Left hindlimb (tissue), 1 donor: ENCODE measurements at regions not wholly inside any gene's neighbourhood (a gene's known extent, or its start where the extent isn't known, plus 50 kb on each side); places are given as distances from the start of the nearest gene placed in this dataset.

Experiments used
- DNase-seq: peaks from one replicate; pipeline ENCODE4 v3.0.0-alpha.2; 2018

DNA sequence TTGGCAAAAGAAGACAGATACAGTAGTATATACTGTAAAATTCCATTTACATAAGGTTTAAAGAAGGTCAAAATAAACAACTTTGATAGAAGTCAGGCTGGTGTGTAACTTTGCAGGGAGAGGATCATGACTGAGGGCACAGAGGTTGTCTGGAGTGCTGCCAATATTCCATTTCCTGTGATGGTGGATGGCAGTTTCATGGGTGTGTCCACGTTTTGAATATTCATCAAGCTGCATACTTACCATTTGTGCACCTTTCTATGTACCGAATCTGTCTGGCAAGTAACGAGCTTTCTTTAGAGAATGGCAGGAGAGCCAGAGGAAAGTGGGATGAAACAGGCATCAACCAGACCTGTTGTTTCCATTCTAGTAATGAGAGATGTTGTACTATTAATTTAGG lies 420.5 kb upstream of the HTR2A start:
- no peak for DNase-seq

DNA sequence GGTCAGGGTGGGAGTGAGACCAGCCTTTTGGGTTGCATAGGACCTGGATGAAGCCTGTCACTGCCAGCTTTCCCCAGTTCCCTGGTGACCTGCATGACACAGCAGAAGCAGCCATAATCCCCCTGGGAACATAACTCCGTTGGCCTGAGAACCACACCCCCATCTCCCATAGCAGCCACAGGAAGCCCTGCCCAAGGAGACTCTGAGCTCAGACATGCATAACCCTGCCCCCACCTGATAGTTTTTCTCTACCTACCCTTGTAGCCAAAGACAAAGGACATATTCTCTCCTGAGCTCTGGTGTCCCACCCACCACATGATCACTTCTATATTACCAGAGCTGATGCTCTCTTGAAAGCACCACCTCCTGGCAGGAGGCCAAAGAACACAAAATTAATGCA lies 413.5 kb upstream of the HTR2A start:
- DNase-seq, result no peak

DNA sequence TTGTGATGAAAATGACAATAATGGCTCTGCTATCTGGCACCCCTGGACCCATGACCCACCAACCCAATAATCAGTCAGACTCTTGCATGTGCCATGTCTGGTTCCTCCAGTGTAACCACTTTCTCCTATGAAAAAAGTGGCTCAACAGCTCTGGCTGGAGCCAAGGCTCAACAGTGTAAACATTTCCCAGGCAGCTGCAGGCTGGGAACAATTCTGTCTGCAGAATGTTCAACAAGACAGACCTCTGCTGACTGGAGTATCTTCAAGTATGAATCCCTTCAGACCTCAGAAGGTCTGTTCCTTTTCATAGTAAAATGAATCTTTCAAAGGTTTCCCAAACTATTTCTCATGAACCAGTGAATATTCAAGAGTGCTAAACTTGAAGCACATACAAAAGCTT lies 410.1 kb upstream of the HTR2A start:
- DNase-seq, result no peak

DNA sequence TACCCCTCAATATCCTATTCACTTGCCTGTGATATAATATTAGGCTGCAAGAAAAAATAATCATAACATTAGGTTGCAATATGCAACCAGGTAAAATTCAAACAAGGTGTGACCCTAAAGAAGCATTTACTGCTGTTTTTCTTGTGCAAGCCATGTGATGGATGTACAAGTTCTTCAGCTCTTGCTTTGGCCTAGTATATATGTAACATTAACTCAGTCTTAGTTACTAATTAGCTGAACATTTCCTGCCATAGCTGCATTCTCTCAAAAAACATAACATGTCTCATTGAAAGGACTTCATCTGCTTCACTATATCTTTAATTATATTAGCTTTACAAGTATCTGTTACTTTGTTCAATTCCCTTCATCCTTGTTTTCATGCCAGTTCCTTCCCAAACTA lies 406.8 kb upstream of the HTR2A start:
- no peak for DNase-seq

DNA sequence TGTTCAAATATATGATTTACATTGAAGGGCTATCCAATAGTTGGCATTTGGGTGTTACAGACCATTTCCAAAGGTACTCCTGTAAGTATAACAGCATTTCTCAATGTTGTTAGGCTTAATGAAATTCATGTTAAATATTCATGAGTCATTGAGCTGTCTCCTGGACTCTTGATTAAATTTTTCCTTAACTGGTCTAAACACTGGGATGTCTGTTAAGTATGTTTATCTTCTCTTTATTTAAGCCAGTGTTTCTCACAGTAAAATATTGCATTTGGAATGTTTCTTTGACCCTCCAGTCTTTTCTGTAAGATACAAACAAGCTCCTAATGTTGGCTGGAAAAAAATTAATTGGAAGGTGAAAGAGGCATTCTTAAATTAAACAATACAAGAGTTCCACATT lies 402.5 kb upstream of the HTR2A start:
- DNase-seq, result no peak

DNA sequence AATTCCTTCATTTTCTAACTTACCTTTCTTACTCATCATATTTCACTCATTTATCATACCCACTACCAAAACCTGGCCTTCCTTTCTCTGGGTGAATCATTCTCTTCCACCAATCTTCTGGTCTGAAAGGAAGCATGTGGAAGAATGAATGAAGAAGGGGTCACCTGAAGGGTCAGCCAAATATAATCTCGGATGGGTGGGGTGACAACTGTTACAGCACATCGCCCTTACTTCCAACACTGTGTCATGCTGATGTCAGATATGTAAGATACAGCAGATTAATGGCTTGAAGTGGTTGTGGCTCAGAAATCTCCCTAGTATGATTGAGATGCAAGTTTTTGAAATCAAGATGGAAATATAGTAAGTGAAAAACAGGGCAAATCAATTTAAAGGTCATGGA lies 401.7 kb upstream of the HTR2A start:
- no peak for DNase-seq

DNA sequence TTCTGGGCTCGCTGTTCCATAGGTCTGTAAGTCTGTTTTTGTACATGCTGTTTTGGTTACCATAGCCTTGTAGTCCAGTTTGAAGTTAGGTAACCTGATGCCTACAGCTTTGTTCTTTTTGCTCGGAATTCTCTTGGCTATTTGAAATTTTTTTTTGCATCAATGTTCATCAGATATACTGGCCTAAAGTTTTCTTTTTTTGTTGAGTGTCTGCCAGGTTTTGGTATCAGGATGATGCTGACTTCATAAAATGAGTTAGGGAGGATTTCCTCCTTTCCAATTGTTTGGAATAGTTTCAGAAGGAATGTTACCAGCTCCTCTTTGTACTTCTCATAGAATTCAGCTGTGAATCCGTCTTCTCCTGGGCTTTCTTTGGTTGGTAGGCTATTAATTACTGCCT lies 397.8 kb upstream of the HTR2A start:
- DNase-seq, result no peak

DNA sequence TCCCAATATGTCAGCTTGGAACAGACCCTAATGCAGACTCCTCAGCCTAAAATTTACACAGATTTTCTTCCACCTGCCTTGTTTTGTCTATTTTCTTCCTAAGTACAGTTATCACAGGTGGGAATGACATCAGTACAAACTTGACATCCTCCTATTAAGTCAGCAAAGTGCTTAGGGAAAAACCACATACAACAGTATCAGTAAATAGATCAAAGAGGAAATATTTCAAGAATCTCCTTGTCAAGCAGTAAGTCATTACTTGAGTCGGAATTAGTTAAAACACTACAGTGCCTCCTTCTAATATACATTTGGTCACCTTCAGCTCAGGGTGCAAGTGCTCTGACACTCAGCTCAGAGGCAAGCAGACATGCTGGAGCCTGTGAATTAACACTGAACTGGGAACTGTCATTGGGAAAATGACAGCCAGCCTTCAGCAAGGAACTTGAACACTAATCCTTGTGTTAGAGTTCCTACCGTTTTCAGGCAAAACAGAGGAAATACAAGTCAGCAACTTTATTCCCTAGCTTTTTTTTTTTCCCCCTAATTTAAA lies 394.3 kb upstream of the HTR2A start:
- DNase-seq, result no peak

DNA sequence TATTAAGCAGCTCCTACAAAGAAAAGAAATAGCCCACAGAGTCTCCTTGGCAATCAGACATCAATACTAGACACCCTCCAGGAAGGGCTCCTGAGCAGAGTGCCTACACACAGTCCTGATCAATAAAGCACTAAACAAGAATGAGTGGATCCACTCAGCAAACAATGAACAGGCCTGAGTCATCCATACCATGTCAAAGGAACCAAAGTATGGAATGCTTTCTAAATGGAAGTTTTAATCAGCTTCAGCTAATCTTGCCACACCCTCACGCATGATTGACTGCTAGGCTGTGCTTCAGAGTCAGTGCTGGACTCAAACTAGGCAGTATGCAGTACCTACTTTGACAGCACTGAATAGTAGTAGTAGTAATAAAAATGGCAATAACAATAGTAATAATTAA lies 392.7 kb upstream of the HTR2A start:
- DNase-seq, result no peak

DNA sequence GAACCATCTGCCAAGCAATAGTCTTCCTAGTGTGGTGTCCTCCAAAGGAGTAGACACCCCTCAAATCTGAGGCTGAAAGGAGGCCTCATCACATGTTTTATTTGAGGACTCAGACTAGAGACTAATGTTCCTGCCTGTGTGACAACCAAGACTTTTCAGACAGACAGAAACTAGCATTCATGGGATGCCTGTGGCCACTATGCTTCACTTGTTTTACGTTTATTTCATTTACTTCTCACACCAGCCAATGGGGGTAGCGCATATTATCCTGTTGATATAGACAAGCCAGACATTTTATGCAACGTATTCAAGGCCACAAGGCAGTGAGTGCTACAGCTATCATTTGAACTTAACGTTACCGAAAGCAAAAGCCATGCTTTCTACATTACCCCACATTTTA lies 391.7 kb upstream of the HTR2A start:
- no peak for DNase-seq

DNA sequence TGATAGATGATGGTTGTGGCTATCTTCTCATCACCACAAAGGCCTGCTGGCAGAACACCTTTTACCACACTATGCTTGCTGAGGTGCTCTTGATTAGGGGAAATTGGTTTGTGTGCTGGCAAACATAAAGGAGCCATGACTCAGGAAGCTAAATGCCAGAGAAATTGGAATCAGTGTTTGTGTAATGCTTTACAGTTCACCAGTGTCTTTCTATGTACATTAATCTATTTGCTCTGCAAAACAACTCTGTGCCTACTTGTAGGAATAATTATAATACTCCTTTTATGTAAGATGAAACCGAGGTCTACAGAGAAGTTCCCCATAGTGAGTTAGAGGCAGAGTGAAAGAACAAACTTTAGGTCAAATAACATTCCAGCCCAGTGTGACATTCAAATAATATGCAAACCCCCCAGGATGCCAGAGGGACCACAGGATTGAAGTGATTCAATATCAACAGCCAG lies 390.5 kb upstream of the HTR2A start:
- no peak for DNase-seq

DNA sequence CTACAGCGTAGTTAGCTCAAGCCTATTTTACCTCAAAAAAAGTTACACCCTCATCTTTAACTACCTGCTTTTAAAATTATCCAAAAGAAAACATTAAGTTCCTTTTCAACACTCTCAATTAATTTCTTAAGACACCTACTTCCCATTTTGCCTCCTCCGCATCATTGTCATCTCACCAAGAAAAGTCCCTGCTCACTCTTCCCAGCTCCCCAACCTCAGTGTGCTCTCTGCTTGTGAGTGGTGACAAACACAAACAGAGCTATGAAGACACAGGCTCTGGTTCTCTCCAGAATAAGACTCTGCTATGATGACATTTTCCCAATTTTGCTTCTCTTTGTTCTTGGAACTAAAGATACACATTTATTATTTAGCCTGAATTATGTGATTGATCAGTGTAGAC lies 385.1 kb upstream of the HTR2A start:
- DNase-seq, result no peak

DNA sequence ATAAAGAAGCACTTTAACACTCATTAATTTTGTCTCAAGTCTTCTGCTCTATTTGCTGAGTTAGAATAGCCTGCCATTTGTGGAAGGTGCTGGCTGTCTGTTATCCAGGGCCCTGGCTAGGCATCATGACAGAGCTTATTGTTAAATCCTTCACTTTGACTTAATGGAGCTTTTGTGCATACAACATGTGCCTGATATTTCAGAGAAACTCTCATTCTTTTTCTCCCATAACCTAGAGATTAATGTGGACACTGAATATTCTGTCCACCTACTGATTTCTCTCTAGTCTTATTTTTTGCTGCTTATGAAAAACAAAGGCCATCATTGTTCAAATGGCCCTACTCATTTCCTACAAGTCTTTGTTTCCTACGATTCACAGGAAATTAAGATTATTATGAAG lies 383.1 kb upstream of the HTR2A start:
- no peak for DNase-seq

DNA sequence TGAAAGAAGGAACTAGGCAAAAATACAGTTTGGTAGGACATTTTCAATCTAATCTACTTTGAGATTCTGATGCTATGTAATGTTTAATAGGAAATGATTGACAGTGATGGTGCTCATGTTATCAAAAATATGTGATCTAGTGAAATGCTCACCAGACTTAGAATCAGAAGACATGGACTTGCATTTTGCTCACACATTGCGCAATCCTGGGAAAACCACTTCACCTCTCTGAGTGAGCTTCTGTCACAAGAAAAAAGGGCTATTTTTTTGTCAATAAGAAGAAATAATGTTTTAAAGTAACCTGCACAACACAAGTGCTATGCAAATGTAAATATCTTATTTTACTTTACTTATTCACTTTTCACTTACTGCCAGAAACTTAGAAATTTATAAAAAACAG lies 380.9 kb upstream of the HTR2A start:
- DNase-seq, result no peak

DNA sequence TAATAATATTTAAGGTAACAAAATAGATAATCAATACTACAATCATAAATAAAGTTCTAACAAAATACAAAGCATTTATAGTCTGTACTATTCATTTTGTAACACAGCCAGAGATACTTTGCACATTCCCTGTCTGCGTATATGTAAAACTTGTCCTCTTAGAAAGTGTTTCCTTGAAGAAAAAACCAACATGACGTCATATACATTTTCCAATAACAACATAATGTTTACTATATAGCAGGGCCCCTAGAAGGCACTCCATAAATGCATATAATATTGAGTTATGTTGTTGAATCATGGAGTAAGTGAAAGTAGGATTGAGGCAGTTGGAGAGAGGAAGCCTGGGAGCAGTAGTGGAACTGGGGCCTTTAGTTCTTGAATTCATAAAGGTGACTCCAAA lies 371.4 kb upstream of the HTR2A start:
- DNase-seq, result no peak

DNA sequence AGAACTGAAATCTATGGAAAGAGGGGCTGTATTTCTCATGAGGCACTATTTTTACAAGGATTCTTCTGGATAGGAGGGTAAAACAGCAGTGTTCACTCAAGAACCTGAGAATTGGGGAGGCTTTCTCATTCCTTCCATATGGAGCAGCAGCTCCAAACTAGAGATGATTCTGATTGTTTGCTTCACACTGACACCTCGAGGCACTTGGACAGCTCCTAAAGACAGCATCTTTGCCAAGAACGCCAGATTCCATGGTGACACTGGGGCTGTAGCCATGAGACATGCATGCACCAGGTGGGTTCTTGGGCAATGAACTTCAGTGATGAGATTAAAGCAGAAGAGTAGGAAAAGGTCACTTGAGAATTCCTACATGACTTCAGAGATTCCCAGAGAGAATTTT lies 361.5 kb upstream of the HTR2A start:
- DNase-seq, result no peak

DNA sequence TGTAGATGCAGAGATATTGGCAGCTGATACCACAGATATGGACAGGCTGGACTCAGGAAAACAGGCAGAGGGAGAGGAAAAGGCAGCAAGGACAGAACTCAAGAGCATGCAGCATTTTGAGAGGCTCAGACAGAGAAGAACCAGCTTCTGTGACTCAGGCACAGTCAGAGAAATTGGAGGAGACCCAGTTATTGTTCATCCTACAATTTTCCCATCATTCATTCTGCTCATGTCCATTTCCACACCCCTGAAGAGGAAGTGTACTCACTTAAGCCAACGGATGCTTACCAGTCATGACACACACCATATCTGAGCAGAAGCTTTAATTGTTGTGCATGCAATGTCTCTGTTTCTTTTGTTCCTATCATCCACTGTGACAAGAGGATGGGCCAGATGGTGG lies 359.8 kb upstream of the HTR2A start:
- no peak for DNase-seq

DNA sequence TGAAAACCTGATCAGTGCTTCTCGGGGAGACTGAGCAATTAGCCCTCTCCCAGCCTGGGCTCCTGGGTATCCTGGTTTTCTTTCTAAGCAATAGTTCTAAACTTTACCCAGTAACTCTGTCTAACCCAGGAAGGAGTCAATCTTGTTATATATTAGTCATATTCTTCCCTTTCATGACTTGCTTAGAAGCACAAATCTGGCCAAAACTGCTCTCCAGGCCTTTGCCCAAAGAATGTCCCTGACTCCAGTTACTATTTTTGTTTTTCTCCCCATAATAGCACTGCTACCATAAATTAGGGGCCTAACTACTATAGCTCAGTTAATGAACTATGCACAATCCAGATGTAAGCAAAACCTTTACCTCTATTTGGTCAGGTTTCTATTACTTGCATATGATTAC lies 355.8 kb upstream of the HTR2A start:
- no peak for DNase-seq

DNA sequence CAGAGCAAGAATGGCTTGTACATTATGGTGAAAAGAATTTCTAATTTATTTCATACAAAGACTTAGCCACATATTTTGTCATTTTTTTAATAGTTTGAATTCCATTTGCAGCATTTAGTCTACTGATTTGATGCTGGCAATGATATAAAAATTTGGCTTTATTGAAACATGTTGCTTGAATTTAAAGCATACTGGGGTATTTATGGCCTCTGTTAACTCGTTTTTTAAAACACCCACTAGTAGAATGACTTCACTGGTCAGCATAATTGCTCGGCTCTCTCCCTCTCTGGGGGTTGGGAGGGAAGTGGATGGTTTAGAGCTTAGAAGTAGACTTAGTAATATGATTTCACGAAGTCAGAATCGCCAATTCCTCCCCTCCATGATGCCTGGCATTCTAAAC lies 354.9 kb upstream of the HTR2A start:
- DNase-seq, result no peak

DNA sequence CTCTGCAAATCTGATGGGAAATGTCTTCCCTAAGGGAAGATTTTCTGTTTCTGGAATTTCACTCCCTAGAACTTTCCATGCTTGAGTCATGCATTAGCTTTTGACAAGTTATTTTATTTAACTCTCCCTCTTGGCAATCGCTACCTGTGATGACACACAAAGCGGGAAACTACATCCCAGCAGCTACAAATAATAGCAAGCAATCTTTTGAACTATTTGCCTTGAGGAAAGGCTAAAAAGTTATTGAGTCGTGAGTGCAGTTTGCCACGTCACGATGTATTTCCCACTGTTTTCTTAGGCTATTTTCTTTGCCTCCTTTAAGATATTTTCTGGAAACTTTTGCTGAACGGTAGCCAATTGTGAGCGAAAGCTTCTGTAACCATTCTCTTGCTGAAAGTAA lies 353.3 kb upstream of the HTR2A start:
- no peak for DNase-seq

DNA sequence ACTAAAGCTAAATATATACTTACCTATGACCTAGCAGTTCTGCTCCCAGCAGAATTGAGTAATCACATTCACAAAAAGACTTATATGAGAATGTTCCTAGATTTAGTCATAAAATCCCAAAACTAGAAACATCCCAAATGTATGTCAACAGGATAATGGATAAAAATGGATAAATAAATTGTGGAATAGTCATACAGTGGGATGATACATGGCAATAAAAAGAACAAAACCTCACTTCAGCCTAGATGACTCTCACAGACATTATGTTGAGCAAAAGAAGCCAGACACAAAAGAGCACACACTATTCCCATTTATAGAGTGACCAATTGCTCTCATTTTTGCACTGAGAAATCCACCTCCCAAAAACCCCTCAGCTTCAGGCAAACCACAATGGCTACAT lies 352.4 kb upstream of the HTR2A start:
- no peak for DNase-seq

DNA sequence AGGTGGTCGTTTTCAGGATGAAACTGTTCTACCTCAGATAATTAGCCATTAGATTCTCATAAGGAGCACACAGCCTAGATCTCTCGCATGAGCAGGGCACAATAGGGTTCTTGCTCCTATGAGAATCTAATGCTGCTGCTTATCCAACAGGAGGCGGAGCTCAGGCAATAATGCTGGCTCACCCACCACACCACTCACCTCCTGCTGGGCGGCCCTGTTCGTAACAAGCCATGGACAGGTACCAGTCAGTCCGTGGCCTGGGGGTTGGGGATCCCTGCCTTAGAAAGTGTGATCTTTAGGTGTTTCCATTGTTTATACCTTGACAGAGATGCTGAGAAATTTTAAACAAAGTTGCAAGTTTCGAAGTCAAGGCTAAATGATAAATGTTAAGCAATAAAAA lies 344.6 kb upstream of the HTR2A start:
- no peak for DNase-seq

DNA sequence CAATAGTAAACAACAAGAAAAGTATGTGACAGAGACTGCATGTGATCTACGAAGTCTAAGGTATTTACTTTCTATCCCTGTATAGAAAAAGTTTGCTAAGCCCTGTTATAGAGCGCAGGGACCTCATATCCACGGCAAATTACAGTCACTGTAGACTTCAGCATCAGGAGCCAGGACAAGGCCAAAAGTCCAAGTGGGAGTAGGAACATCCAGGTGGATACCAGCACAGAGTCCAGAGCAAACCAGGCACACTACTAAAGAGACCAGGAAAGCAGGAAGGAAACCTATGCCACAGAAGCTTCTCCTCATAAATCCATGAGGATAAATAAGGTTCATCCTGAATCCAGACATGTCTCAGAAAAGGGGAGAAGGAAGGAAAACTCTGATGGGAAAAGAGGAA lies 342.2 kb upstream of the HTR2A start:
- DNase-seq, result no peak

DNA sequence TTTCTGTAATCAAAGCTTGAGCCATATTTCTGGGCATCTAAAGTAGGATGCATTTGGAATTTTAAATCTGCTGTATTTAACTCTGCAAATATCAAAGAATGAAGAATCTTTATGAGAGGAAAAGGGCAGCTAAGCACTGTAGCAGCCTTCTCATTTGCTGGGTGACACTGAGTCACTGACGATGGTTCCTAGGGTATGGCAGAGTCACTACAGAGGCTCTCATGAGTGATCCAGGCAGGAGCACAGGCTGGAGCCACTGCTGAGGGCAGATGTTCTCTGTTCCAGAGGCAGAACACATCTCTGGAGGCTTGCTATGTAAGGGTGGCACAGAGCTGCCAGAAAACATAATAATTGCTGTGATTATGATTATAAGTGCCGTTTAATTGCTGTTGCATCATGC lies 340.7 kb upstream of the HTR2A start:
- DNase-seq, result no peak

DNA sequence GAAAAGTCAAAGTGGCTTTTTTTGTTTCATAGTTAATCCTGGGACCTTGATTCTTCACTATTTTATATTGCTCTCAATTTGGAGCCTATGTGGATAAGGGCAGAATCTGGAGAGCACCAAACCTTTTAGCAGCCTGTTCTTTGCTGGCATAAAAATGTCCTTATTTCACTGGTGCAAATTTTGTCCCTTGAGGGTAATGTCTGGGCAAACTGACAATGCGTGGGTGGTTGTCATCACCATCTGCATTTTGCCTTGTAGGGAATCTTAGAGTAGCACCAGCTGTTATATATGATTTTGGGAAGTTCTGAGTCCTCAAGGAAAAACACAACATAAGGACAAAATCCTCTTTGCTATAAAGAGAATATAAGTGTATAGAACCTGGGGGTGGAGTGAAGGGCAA lies 336.9 kb upstream of the HTR2A start:
- no peak for DNase-seq

DNA sequence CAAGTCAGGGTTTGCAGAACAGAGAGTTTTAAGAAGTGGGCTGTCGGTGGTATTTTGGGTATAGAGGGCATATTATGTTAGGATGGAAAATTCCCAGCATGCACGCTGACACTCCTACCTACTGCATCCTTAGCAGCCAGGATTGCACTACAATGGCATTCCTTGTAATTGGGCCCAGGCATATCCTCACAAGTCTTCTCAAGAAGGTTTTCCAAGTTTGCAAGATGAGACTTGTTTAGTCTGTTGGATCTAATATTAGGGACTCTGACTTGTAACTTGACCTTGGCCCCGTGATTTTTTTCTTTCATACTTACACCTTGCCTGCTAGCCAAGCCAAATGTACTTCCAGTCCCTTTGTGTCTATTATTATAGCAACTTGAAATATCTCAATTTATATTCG lies 335.7 kb upstream of the HTR2A start:
- no peak for DNase-seq
